HL-60 (cell line): ENCODE measurements at regions not wholly inside any gene's neighbourhood (a gene's known extent, or its start where the extent isn't known, plus 50 kb on each side); places are given as distances from the start of the nearest gene placed in this dataset.

Experiments used
- CTCF ChIP-seq: IDR thresholded peaks from one replicate; pipeline ENCODE4 v1.5.1; 2011; ENCODE audit warnings: low read length, control low read depth, inconsistent platforms; ENCODE audit not compliant: insufficient read depth
- GABPA ChIP-seq: IDR thresholded peaks from 2 replicates; pipeline ENCODE4 v1.6.1; 2012; ENCODE audit warnings: low read depth

DNA sequence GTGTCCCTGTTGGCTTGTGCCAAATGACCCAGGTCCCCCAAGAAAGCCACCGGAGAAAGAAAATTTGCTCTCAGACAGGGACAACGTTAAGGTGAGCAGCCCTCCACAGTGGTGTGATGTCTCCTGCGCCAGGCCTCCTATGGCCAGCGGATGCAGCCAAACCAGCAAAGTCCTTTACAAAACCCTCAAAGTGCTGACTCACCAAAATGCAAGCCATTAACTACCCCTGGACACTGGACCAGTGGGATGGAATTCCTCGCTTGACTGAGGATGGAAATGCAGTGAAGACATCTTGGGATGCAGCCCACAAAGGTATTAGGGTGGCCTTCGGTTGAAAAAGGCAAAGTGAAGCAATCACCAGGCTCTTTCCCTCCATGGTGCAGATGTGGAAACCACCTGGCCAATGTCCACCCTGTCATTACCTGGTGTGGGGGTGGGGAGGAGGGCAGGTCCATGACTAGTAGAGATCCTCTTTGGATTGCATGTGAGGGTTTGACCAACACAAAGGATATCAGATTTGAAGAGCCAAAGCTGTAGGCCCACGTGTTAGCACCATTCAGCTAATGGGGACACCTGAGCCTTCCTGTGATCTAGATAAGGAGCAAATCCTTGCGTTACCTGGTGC, 127.4 kb upstream of the SLC6A11 start:
- TF ChIP-seq CTCF (no peak), GABPA (no peak)
